Activated naive CD8-positive, alpha-beta T cell treated with anti-CD3 and anti-CD28 coated beads for 36 hours (primary cell): ENCODE measurements at regions not wholly inside any gene's neighbourhood (a gene's known extent, or its start where the extent isn't known, plus 50 kb on each side); places are given as distances from the start of the nearest gene placed in this dataset.
"Not testable (repeated sequence)": the region's sequence is repeated elsewhere in the genome, so short reads cannot be mapped to it uniquely, and the experiment has no call there.

ENCODE experiments used
- DNase-seq: peaks from one replicate; pipeline ENCODE4 v3.0.0; 2021
- H3K27ac Mint-ChIP-seq: one replicate; pipeline ENCODE4 v1.8.0; 2022; ENCODE audit warnings: mild to moderate bottlenecking, moderate library complexity, mixed read lengths
- H3K27me3 Mint-ChIP-seq: one replicate; pipeline ENCODE4 v1.8.0; 2022; ENCODE audit warnings: mild to moderate bottlenecking, mixed read lengths
- H3K36me3 Mint-ChIP-seq: one replicate; pipeline ENCODE4 v1.8.0; 2021; ENCODE audit warnings: mild to moderate bottlenecking, mixed read lengths
- H3K4me1 Mint-ChIP-seq: one replicate; pipeline ENCODE4 v1.8.0; 2021; ENCODE audit warnings: mixed read lengths
- H3K4me3 Mint-ChIP-seq: one replicate; pipeline ENCODE4 v1.8.0; 2022; ENCODE audit warnings: mild to moderate bottlenecking, moderate library complexity, mixed read lengths
- H3K9me3 Mint-ChIP-seq: one replicate; pipeline ENCODE4 v1.8.0; 2022; ENCODE audit warnings: mixed read lengths

- H3K4me1 Mint-ChIP-seq, result peaks cover 17% of the 10 kb centered on the region
- peaks cover 13% of the 10 kb centered on the region for H3K27me3 Mint-ChIP-seq
- no peak overlapping the region for H3K27ac Mint-ChIP-seq
- H3K9me3 Mint-ChIP-seq, result no peaks in the 10 kb centered on the region
- no peaks in the 10 kb centered on the region for H3K36me3 Mint-ChIP-seq
- no peak for DNase-seq
- no peak overlapping the region for H3K4me3 Mint-ChIP-seq
Measured at GRCh38 chr13:44652168-44652567, 76.0 kb upstream of the TSC22D1 start.

- no peak for DNase-seq
- no peaks in the 10 kb centered on the region for H3K9me3 Mint-ChIP-seq
- peaks cover 17% of the 10 kb centered on the region for H3K4me1 Mint-ChIP-seq
- H3K27ac Mint-ChIP-seq, result no peak overlapping the region
- H3K36me3 Mint-ChIP-seq, result no peaks in the 10 kb centered on the region
- no peak overlapping the region for H3K4me3 Mint-ChIP-seq
- peaks cover 14% of the 10 kb centered on the region for H3K27me3 Mint-ChIP-seq
Measured at GRCh38 chr13:44651724-44652123, 75.6 kb upstream of the TSC22D1 start.

GRCh38 chr13:44651209-44651608 lies 75.1 kb upstream of the TSC22D1 start:
- Mint-ChIP-seq H3K9me3 (no peaks in the 10 kb centered on the region), H3K4me3 (no peak overlapping the region), H3K4me1 (peaks cover 17% of the 10 kb centered on the region), H3K27me3 (peaks cover 17% of the 10 kb centered on the region), H3K27ac (no peak overlapping the region), H3K36me3 (no peaks in the 10 kb centered on the region)
- no peak for DNase-seq

GRCh38 chr13:44649834-44650233 lies 73.7 kb upstream of the TSC22D1 start:
- Mint-ChIP-seq H3K4me3 (no peak overlapping the region), H3K36me3 (no peaks in the 10 kb centered on the region), H3K27ac (peak overlapping the region; percentile 17), H3K9me3 (no peaks in the 10 kb centered on the region), H3K27me3 (peaks cover 25% of the 10 kb centered on the region), H3K4me1 (peaks cover 17% of the 10 kb centered on the region)
- DNase-seq, result no peak

- peaks cover 25% of the 10 kb centered on the region for H3K27me3 Mint-ChIP-seq
- H3K27ac Mint-ChIP-seq, result peak overlapping the region; percentile 12
- H3K4me3 Mint-ChIP-seq, result no peak overlapping the region
- DNase-seq, result peak; percentile 62
- H3K9me3 Mint-ChIP-seq, result no peaks in the 10 kb centered on the region
- H3K36me3 Mint-ChIP-seq, result no peaks in the 10 kb centered on the region
- peaks cover 17% of the 10 kb centered on the region for H3K4me1 Mint-ChIP-seq
Measured at GRCh38 chr13:44649104-44649428, 72.9 kb upstream of the TSC22D1 start.

- H3K9me3 Mint-ChIP-seq, result no peaks in the 10 kb centered on the region
- no peaks in the 10 kb centered on the region for H3K36me3 Mint-ChIP-seq
- H3K4me3 Mint-ChIP-seq, result no peak overlapping the region
- H3K4me1 Mint-ChIP-seq, result peaks cover 17% of the 10 kb centered on the region
- H3K27ac Mint-ChIP-seq, result peak overlapping the region; percentile 12
- H3K27me3 Mint-ChIP-seq, result peaks cover 25% of the 10 kb centered on the region
- no peak for DNase-seq
Measured at GRCh38 chr13:44648392-44649103, 72.4 kb upstream of the TSC22D1 start.

- H3K4me3 Mint-ChIP-seq, H3K9me3 Mint-ChIP-seq, H3K27ac Mint-ChIP-seq: not testable (repeated sequence)
Measured at GRCh38 chr13:44647560-44647959, 71.4 kb upstream of the TSC22D1 start.

GRCh38 chr13:44646044-44646443 lies 69.9 kb upstream of the TSC22D1 start:
- peaks cover 17% of the 10 kb centered on the region for H3K4me1 Mint-ChIP-seq
- no peaks in the 10 kb centered on the region for H3K36me3 Mint-ChIP-seq
- H3K27ac Mint-ChIP-seq, result no peak overlapping the region
- no peak for DNase-seq
- no peaks in the 10 kb centered on the region for H3K9me3 Mint-ChIP-seq
- H3K27me3 Mint-ChIP-seq, result peaks cover 15% of the 10 kb centered on the region
- no peak overlapping the region for H3K4me3 Mint-ChIP-seq

More at GRCh38 chr13:44647560-44647959, 71.4 kb upstream of the TSC22D1 start:
- Mint-ChIP-seq H3K27me3 (peaks cover 25% of the 10 kb centered on the region), H3K4me1 (peaks cover 17% of the 10 kb centered on the region)
- H3K36me3 Mint-ChIP-seq, DNase-seq: not testable (repeated sequence)

- no peak for DNase-seq
- Mint-ChIP-seq H3K27ac (no peak overlapping the region), H3K4me3 (no peak overlapping the region), H3K4me1 (peaks cover 2% of the 10 kb centered on the region), H3K36me3 (no peaks in the 10 kb centered on the region), H3K27me3 (peaks cover 11% of the 10 kb centered on the region), H3K9me3 (no peaks in the 10 kb centered on the region)
Measured at GRCh38 chr13:44643256-44643655, 67.1 kb upstream of the TSC22D1 start.

- Mint-ChIP-seq H3K4me1 (no peaks in the 10 kb centered on the region), H3K9me3 (no peaks in the 10 kb centered on the region), H3K4me3 (no peak overlapping the region), H3K27ac (no peak overlapping the region), H3K27me3 (no peaks in the 10 kb centered on the region), H3K36me3 (no peaks in the 10 kb centered on the region)
- no peak for DNase-seq
Measured at GRCh38 chr13:44637581-44637980, 61.5 kb upstream of the TSC22D1 start.

GRCh38 chr13:44629465-44630183 lies 53.5 kb upstream of the TSC22D1 start:
- Mint-ChIP-seq H3K36me3 (no peaks in the 10 kb centered on the region), H3K9me3 (no peaks in the 10 kb centered on the region), H3K4me3 (no peak overlapping the region), H3K27ac (no peak overlapping the region), H3K27me3 (peaks cover 19% of the 10 kb centered on the region), H3K4me1 (no peaks in the 10 kb centered on the region)
- no peak for DNase-seq

GRCh38 chr13:44628826-44629225 lies 52.7 kb upstream of the TSC22D1 start:
- not testable (repeated sequence) for H3K9me3 Mint-ChIP-seq, DNase-seq, H3K4me1 Mint-ChIP-seq, H3K27ac Mint-ChIP-seq, H3K36me3 Mint-ChIP-seq, H3K4me3 Mint-ChIP-seq
- H3K27me3 Mint-ChIP-seq, result peaks cover 24% of the 10 kb centered on the region

GRCh38 chr13:44627441-44627840 lies 51.3 kb upstream of the TSC22D1 start:
- Mint-ChIP-seq H3K4me1 (no peaks in the 10 kb centered on the region), H3K27me3 (peaks cover 24% of the 10 kb centered on the region), H3K9me3 (no peaks in the 10 kb centered on the region), H3K4me3 (no peak overlapping the region), H3K36me3 (no peaks in the 10 kb centered on the region), H3K27ac (no peak overlapping the region)
- no peak for DNase-seq

- Mint-ChIP-seq H3K9me3 (no peaks in the 10 kb centered on the region), H3K4me3 (no peak overlapping the region), H3K27ac (no peak overlapping the region), H3K27me3 (peaks cover 24% of the 10 kb centered on the region), H3K4me1 (no peaks in the 10 kb centered on the region), H3K36me3 (no peaks in the 10 kb centered on the region)
- DNase-seq, result no peak
Measured at GRCh38 chr13:44626176-44626575, 50.0 kb upstream of the TSC22D1 start.
